ENCODE measurements at regions not wholly inside any gene's neighbourhood (a gene's known extent, or its start where the extent isn't known, plus 50 kb on each side); places are given as distances from the start of the nearest gene placed in this dataset.

DNA sequence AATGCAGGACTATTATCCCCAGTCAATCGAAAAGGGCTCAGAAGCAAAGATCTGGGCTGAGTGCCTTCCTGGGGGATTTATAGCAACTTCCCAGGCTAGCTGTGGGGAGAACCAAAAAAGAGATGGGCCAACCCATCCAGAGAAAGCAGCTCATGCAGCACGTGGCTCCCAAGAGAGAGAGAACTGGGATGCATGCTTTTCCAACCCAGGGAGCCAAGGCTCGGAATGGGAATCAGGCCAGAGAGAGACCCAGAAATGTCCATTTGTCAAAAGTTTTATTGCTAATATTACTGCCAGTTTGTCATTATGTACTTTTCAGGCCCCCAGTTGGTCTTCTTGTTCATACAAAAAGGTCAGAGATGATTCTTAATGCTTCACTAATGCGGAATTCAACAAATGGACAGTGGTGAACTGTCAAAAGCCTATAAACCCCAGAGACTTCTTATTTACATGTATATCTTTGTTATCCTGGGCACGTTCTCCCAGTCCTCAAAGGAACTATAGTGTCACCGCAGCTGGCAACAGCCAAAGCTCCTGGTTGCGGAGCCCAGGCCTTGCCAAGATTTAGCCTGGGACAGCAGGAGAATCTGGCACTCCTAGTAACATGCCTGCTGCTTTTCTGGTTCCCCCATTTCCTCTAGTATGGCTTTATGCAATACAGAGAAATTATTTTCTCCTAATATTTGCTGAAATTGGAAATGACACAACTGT is 139.1 kb upstream of the POU3F2 start:
- WGBS, 2 donors (ENCODE audit: low coverage in 1 of 2): 49 to 82% methylated on average over 6 to 7 of the region's 7 CpGs

DNA sequence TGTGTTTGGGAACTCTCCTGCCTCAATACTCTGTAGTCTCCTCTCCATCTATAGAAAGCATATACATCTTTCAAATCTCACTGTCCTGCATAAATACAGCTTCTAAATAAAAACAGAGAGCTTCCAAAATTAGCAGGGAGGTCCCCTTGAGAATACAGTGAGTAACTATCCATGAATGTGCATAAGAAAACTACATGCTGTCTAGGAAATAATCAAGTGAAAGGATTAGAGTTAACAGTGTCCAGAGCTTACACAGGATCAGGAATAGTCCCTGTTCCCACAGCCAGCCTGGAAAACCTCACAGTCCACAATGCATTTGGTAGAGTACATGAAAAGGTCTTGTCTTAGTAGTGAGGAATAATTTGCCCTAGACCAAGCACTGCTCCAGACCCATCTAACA is 123.0 kb upstream of the POU3F2 start:
- ATAC-seq: no peak
- TF ChIP-seq POLR2A (IDR thresholded peaks at IDR 0.05) (no peak), EP300 (IDR thresholded peaks at IDR 0.05) (no peak), POLR2AphosphoS5 (IDR thresholded peaks at IDR 0.05) (no peak)
- TF ChIP-seq, protein P1, sequence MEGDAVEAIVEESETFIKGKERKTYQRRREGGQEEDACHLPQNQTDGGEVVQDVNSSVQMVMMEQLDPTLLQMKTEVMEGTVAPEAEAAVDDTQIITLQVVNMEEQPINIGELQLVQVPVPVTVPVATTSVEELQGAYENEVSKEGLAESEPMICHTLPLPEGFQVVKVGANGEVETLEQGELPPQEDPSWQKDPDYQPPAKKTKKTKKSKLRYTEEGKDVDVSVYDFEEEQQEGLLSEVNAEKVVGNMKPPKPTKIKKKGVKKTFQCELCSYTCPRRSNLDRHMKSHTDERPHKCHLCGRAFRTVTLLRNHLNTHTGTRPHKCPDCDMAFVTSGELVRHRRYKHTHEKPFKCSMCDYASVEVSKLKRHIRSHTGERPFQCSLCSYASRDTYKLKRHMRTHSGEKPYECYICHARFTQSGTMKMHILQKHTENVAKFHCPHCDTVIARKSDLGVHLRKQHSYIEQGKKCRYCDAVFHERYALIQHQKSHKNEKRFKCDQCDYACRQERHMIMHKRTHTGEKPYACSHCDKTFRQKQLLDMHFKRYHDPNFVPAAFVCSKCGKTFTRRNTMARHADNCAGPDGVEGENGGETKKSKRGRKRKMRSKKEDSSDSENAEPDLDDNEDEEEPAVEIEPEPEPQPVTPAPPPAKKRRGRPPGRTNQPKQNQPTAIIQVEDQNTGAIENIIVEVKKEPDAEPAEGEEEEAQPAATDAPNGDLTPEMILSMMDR (IDR thresholded peaks at IDR 0.05): no peak
- H3K27ac ChIP-seq: no peak overlapping the region
- H3K27me3 ChIP-seq: peaks cover 12% of the 10 kb centered on the region
- no peaks in the 10 kb centered on the region for H3K9me3 ChIP-seq
- no peaks in the 10 kb centered on the region for H3K36me3 ChIP-seq
- H3K4me3 ChIP-seq: no peak overlapping the region
- H3K4me1 ChIP-seq: no peaks in the 10 kb centered on the region

More for the DNA sequence above, 139.1 kb upstream of the POU3F2 start:
- Histone ChIP-seq H3K27me3 (peaks cover 6% of the 10 kb centered on the region), H3K4me1 (no peaks in the 10 kb centered on the region), H3K4me3 (no peak overlapping the region), H3K27ac (no peak overlapping the region), H3K36me3 (no peaks in the 10 kb centered on the region), H3K9me3 (no peaks in the 10 kb centered on the region)
- TF ChIP-seq, protein P1 (IDR thresholded peaks at IDR 0.05): no peak
- TF ChIP-seq EP300 (IDR thresholded peaks at IDR 0.05) (no peak), POLR2AphosphoS5 (IDR thresholded peaks at IDR 0.05) (no peak), POLR2A (IDR thresholded peaks at IDR 0.05) (no peak)
- no peak for ATAC-seq

DNA sequence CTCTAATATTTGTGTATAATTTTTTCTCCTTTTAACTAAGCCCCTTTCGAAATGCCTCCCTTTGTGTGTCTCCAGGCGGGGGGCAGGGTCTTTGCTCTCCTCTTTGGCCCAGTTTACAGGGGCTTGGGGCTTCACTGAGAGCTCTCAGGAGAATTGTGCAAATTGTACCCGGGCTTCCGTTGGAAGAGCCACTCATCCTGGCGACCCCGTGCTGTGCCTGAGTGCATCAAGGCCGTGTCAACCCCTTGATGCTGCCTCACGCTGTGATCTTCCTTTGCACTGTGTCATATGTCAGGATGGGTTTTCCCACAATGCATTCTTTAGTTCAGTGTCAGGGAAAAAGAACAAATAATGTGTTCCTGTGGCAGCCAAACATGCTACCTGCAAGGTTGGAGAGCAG is 118.0 kb upstream of the POU3F2 start:
- no peak for ATAC-seq
- TF ChIP-seq, protein P1 (IDR thresholded peaks at IDR 0.05): no peak
- TF ChIP-seq EP300 (IDR thresholded peaks at IDR 0.05) (no peak), POLR2A (IDR thresholded peaks at IDR 0.05) (no peak), POLR2AphosphoS5 (IDR thresholded peaks at IDR 0.05) (no peak)
- Histone ChIP-seq H3K4me3 (no peak overlapping the region), H3K27me3 (peaks cover 9% of the 10 kb centered on the region), H3K27ac (no peak overlapping the region), H3K4me1 (no peaks in the 10 kb centered on the region), H3K36me3 (no peaks in the 10 kb centered on the region), H3K9me3 (no peaks in the 10 kb centered on the region)
- 16% methylated on average over 6 of the region's 8 CpGs; no CpG with 5 or more reads in 1 of the 2 donors for WGBS, 2 donors (ENCODE audit: low coverage in 1 of 2)

DNA sequence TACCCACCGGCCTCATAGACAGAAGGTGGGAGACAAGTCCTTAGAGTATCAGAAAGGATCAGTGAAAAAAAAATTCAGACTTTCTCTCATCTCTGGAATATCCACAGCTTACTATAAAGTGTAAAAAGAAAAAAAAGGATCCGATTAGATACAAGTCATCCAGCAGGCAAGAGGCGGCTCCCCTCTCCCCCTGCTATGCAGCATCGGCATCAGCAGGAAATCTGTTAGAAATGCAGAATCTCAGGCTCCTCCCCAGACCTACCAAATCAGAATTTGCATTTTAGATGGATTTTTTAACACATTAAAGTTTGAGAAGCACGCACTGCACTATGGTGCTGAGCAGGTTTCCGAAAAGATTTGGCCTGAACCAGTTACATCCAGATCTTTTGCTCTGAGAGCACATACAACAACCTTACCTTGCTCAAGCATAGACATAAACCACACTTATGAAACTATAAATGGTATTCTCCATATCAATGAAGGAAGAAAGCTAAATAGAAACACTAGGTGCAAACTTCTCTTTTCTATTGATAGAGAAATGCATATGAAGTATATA is 117.0 kb upstream of the POU3F2 start:
- ATAC-seq: no peak
- peaks cover 8% of the 10 kb centered on the region for H3K27me3 ChIP-seq
- no peaks in the 10 kb centered on the region for H3K9me3 ChIP-seq
- H3K4me3 ChIP-seq: no peak overlapping the region
- no peaks in the 10 kb centered on the region for H3K36me3 ChIP-seq
- no peak for TF ChIP-seq EP300 (IDR thresholded peaks at IDR 0.05)
- no peak for TF ChIP-seq POLR2A (IDR thresholded peaks at IDR 0.05)
- TF ChIP-seq, protein P1 (IDR thresholded peaks at IDR 0.05): no peak
- no peak for TF ChIP-seq POLR2AphosphoS5 (IDR thresholded peaks at IDR 0.05)
- H3K27ac ChIP-seq: no peak overlapping the region
- 28 to 43% methylated on average over 6 of the region's 6 CpGs for WGBS, 2 donors (ENCODE audit: low coverage in 1 of 2)
- no peaks in the 10 kb centered on the region for H3K4me1 ChIP-seq

DNA sequence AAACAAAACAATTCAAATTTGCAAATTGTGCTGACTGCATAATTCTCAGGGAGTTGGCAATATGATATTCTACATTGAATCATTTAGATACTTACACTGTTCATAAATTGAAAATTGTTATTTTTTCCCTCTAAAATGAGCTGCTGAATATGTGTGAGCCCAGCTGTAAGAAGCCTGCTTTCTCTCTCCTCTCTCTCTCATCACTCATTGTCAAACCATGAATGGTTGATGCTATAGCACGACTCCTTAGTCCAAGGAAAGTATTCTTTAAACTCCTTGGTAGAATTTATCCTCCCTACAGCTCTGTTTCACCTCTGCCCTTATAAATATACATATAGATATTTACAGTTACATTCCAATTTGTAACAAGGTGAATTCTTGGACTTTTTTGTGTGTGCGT is 116.4 kb upstream of the POU3F2 start:
- ATAC-seq: no peak
- H3K9me3 ChIP-seq: no peaks in the 10 kb centered on the region
- TF ChIP-seq POLR2A (IDR thresholded peaks at IDR 0.05): no peak
- no peak for TF ChIP-seq POLR2AphosphoS5 (IDR thresholded peaks at IDR 0.05)
- TF ChIP-seq EP300 (IDR thresholded peaks at IDR 0.05): no peak
- TF ChIP-seq, protein P1 (IDR thresholded peaks at IDR 0.05): no peak
- no peaks in the 10 kb centered on the region for H3K4me1 ChIP-seq
- H3K27ac ChIP-seq: no peak overlapping the region
- H3K27me3 ChIP-seq: peaks cover 8% of the 10 kb centered on the region
- no peak overlapping the region for H3K4me3 ChIP-seq
- no peaks in the 10 kb centered on the region for H3K36me3 ChIP-seq
- 42 to 50% methylated on average over 2 of the region's 2 CpGs for WGBS, 2 donors (ENCODE audit: low coverage in 1 of 2)

Data from gastroesophageal sphincter (tissue), 4 donors.